A549 (cell line): ENCODE measurements at regions not wholly inside any gene's neighbourhood (a gene's known extent, or its start where the extent isn't known, plus 50 kb on each side); places are given as distances from the start of the nearest gene placed in this dataset.
"Not testable (repeated sequence)": the region's sequence is repeated elsewhere in the genome, so short reads cannot be mapped to it uniquely, and the experiment has no call there.

Source experiments
- CBX8 ChIP-seq: fragments of 200-600 bp; sonication (generic); IDR thresholded peaks from 2 replicates; pipeline ENCODE4 v1.6.1; 2016
- NR3C1 ChIP-seq: fragments of >200 bp; sonication (Bioruptor Twin); formaldehyde crosslinking; IDR thresholded peaks from 3 replicates; pipeline ENCODE4 v1.6.1; 2017
- TF ChIP-seq, protein P1 (sequence below): fragments of >200 bp; sonication (Bioruptor Twin); formaldehyde crosslinking; IDR thresholded peaks from 3 replicates; pipeline ENCODE4 v1.5.1; 2016

DNA sequence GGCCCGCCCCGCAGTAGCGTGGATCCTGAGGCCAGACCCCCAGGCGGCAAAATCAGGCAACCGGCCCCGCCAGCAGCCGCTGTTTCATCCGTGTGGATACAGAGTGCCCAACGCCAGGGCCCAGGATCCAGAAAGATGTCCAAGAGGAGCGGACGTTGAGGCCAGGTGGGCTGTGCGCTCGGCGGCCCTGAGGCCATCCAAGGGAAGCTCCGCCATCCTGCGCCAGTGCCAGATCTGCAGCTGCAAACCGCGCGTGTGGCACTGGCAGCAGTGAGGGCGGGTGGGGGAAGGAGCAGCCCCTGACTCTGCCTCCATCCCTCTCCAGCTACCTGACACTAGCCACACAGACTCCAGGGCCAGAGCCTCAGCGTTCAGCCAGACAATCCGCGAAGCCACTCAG lies 668.2 kb downstream of the SPATA31A6 start:
- TF ChIP-seq CBX8, NR3C1: not testable (repeated sequence)
- TF ChIP-seq, protein P1, sequence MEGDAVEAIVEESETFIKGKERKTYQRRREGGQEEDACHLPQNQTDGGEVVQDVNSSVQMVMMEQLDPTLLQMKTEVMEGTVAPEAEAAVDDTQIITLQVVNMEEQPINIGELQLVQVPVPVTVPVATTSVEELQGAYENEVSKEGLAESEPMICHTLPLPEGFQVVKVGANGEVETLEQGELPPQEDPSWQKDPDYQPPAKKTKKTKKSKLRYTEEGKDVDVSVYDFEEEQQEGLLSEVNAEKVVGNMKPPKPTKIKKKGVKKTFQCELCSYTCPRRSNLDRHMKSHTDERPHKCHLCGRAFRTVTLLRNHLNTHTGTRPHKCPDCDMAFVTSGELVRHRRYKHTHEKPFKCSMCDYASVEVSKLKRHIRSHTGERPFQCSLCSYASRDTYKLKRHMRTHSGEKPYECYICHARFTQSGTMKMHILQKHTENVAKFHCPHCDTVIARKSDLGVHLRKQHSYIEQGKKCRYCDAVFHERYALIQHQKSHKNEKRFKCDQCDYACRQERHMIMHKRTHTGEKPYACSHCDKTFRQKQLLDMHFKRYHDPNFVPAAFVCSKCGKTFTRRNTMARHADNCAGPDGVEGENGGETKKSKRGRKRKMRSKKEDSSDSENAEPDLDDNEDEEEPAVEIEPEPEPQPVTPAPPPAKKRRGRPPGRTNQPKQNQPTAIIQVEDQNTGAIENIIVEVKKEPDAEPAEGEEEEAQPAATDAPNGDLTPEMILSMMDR = not testable (repeated sequence)
